CD14-positive monocyte (primary cell): ENCODE measurements at regions not wholly inside any gene's neighbourhood (a gene's known extent, or its start where the extent isn't known, plus 50 kb on each side); places are given as distances from the start of the nearest gene placed in this dataset.

Experiments
- DNase-seq, 3 donors: peaks; one replicate each; pipeline ENCODE4 v3.0.0-alpha.2; 2011 to 2022
- H2AFZ ChIP-seq: 2 replicates; pipeline ENCODE4 v1.6.0; 2012; ENCODE audit warnings: mild to moderate bottlenecking, low read depth, low read length, inconsistent platforms; ENCODE audit not compliant: insufficient read depth, poor library complexity, severe bottlenecking
- H3K27ac ChIP-seq, 2 donors: 1 replicate in 1 of 2; 2 replicates in 1 of 2; pipeline ENCODE4 v1.5.1; 2012 to 2013; ENCODE audit warnings: low read length in 2 of 2, control low read depth in 1 of 2, inconsistent platforms in 1 of 2, low read depth in 1 of 2, mild to moderate bottlenecking in 1 of 2
- H3K27me3 ChIP-seq, 2 donors: one replicate each; pipeline versions ENCODE4 v1.6.0 to v1.6.1; 2011 to 2013; ENCODE audit warnings: low read length in 2 of 2; ENCODE audit not compliant: control insufficient read depth in 2 of 2, insufficient read depth in 2 of 2
- H3K36me3 ChIP-seq, 2 donors: replicated peaks in 1 of 2; 1 replicate in 1 of 2; 2 replicates in 1 of 2; pipeline versions ENCODE4 v1.5.1 to v1.6.1; 2012 to 2013; ENCODE audit warnings: low read length in 2 of 2, control low read depth in 1 of 2, inconsistent platforms in 1 of 2, mild to moderate bottlenecking in 1 of 2; ENCODE audit not compliant: insufficient read depth in 2 of 2, control insufficient read depth in 1 of 2
- H3K4me1 ChIP-seq, 2 donors: 1 replicate in 1 of 2; 2 replicates in 1 of 2; pipeline versions ENCODE4 v1.5.1 to v1.6.1; 2012 to 2013; ENCODE audit warnings: low read length in 2 of 2, control low read depth in 1 of 2, inconsistent platforms in 1 of 2, mild to moderate bottlenecking in 1 of 2, moderate library complexity in 1 of 2; ENCODE audit not compliant: insufficient read depth in 2 of 2, control insufficient read depth in 1 of 2
- H3K4me2 ChIP-seq: replicated peaks from 2 replicates; pipeline ENCODE3; 2012; ENCODE audit warnings: low read length, moderate library complexity, mild to moderate bottlenecking; ENCODE audit not compliant: poor library complexity, severe bottlenecking; ENCODE audit errors: extremely low read depth
- H3K4me3 ChIP-seq, 3 experiments: fragments of 200-600 bp in 1 of 3; sonication (generic) in 1 of 3; replicated peaks in 1 of 3; 1 replicate in 2 of 3; 2 replicates in 1 of 3; pipeline ENCODE4 v1.5.1; 2011 to 2013; ENCODE audit warnings: low read length in 3 of 3, mild to moderate bottlenecking in 3 of 3, control low read depth in 2 of 3, low read depth in 2 of 3, inconsistent platforms in 1 of 3, moderate library complexity in 1 of 3
- H3K79me2 ChIP-seq: 2 replicates; pipeline ENCODE4 v1.6.0; 2012; ENCODE audit warnings: mild to moderate bottlenecking, control low read depth, inconsistent platforms, low read length, moderate library complexity; ENCODE audit not compliant: insufficient read depth
- H3K9ac ChIP-seq: 2 replicates; pipeline ENCODE4 v1.6.0; 2017; ENCODE audit warnings: low read length, mild to moderate bottlenecking; ENCODE audit not compliant: insufficient read depth, poor library complexity, severe bottlenecking
- H3K9me3 ChIP-seq, 2 donors: replicated peaks in 1 of 2; 1 replicate in 1 of 2; 2 replicates in 1 of 2; pipeline versions ENCODE4 v1.5.1 to v1.6.1; 2012 to 2013; ENCODE audit warnings: low read length in 2 of 2, control low read depth in 1 of 2; ENCODE audit not compliant: control insufficient read depth in 1 of 2, insufficient read depth in 1 of 2
- H4K20me1 ChIP-seq: 2 replicates; pipeline ENCODE4 v1.6.0; 2012; ENCODE audit warnings: mild to moderate bottlenecking, low read length, control low read depth, moderate library complexity; ENCODE audit not compliant: insufficient read depth
- H3K27ac Mint-ChIP-seq, 7 donors: one replicate each; pipeline ENCODE4 v1.8.0; 2020; ENCODE audit warnings: mild to moderate bottlenecking in 7 of 7, mixed read lengths in 7 of 7, moderate library complexity in 6 of 7, inconsistent platforms in 2 of 7
- H3K27me3 Mint-ChIP-seq, 3 donors: one replicate each; pipeline ENCODE4 v1.8.0; 2021 to 2022; ENCODE audit warnings: low read depth in 3 of 3, mild to moderate bottlenecking in 3 of 3, mixed read lengths in 3 of 3, moderate library complexity in 3 of 3, inconsistent platforms in 1 of 3
- H3K36me3 Mint-ChIP-seq, 2 donors: one replicate each; pipeline ENCODE4 v1.8.0; 2020; ENCODE audit warnings: mixed read lengths in 2 of 2, inconsistent platforms in 1 of 2, mild to moderate bottlenecking in 1 of 2
- H3K4me1 Mint-ChIP-seq: one replicate; pipeline ENCODE4 v1.8.0; 2020; ENCODE audit warnings: mild to moderate bottlenecking, mixed read lengths
- H3K4me3 Mint-ChIP-seq, 2 donors: one replicate each; pipeline ENCODE4 v1.8.0; 2020; ENCODE audit warnings: mild to moderate bottlenecking in 2 of 2, mixed read lengths in 2 of 2, moderate library complexity in 1 of 2
- H3K9me3 Mint-ChIP-seq, 7 donors: one replicate each; pipeline ENCODE4 v1.8.0; 2020 to 2022; ENCODE audit warnings: mixed read lengths in 7 of 7, mild to moderate bottlenecking in 6 of 7, moderate library complexity in 6 of 7, inconsistent platforms in 2 of 7
- WGBS: methylation state at CpG from one replicate; pipeline ENCODE4 v1.1.5; 2013; ENCODE audit warnings: missing lambda C conversion rate; ENCODE audit not compliant: insufficient coverage; 5-methylcytosine and 5-hydroxymethylcytosine counted together
- intact Hi-C, 2 donors: fragments of 100-400 bp; cut with micrococcal nuclease; formaldehyde crosslinking; loops; one replicate each; pipeline versions ENCODE4 v1.15.0 to v1.15.1; 2023
- TF ChIP-seq, protein P1 (sequence below): fragments of 200-600 bp; IDR thresholded peaks from one replicate; pipeline ENCODE4 v1.8.0; 2022; ENCODE audit warnings: antibody characterized with exemption, mild to moderate bottlenecking

DNA sequence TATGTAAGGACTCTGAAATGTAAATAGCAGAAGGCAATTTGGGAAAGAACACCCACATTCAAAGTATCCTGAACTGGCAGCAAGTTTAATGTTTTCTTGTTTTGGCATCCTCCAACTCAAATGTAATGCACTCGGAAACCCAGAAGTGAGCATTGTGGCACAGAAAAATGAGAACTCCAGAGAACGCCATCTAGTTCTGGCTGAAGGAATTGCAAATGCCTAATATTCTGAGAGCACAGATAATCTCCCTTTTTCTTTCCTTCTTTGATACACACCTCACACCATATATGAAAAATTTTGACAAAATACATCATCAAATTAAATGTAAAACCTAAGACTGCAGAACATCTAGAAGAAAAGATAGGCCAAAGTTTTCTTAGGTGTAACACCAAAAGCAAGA is 52.1 kb downstream of the PWWP3B start:
- no peak overlapping the region for H3K27ac ChIP-seq
- Mint-ChIP-seq H3K9me3 (no peaks in the 10 kb centered on the region), H3K27ac (no peak overlapping the region), H3K27me3 (peaks cover 0 to 2% (median 0%) of the 10 kb centered on the region in 3 donors), H3K4me1 (no peaks in the 10 kb centered on the region), H3K36me3 (no peaks in the 10 kb centered on the region), H3K4me3 (no peak overlapping the region)
- no peaks in the 10 kb centered on the region for H3K4me1 ChIP-seq
- no peak for DNase-seq
- intact Hi-C loops: no loop called here
- no peak overlapping the region for H3K9ac ChIP-seq
- H3K9me3 ChIP-seq: no peaks in the 10 kb centered on the region
- H3K36me3 ChIP-seq: no peaks in the 10 kb centered on the region
- no peak overlapping the region for H3K4me2 ChIP-seq
- no peak overlapping the region for H2AFZ ChIP-seq
- WGBS: 0% methylated on average over 1 of the region's 2 CpGs
- H4K20me1 ChIP-seq: no peaks in the 10 kb centered on the region
- TF ChIP-seq, protein P1, sequence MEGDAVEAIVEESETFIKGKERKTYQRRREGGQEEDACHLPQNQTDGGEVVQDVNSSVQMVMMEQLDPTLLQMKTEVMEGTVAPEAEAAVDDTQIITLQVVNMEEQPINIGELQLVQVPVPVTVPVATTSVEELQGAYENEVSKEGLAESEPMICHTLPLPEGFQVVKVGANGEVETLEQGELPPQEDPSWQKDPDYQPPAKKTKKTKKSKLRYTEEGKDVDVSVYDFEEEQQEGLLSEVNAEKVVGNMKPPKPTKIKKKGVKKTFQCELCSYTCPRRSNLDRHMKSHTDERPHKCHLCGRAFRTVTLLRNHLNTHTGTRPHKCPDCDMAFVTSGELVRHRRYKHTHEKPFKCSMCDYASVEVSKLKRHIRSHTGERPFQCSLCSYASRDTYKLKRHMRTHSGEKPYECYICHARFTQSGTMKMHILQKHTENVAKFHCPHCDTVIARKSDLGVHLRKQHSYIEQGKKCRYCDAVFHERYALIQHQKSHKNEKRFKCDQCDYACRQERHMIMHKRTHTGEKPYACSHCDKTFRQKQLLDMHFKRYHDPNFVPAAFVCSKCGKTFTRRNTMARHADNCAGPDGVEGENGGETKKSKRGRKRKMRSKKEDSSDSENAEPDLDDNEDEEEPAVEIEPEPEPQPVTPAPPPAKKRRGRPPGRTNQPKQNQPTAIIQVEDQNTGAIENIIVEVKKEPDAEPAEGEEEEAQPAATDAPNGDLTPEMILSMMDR: no peak
- H3K4me3 ChIP-seq: no peak overlapping the region
- H3K79me2 ChIP-seq: no peaks in the 10 kb centered on the region
- no peaks in the 10 kb centered on the region for H3K27me3 ChIP-seq

DNA sequence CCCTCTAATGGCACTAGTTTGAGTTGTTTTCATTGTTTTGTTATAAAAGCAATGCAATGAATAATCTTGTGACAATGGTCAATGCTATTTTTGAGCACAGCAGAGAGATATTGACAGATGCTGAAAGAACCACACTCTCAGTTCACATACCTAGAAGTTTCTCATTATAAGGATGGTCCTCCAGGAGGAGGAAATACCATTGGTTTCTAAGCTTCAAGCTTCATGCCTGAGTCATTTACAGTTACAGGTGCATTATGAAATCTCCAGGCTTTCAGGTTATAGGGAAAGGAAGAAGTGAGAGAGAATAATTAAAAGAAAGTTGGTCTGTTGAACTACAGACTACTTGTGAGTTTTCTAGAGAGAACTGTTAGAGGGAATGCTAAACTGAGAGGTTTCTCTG is 75.3 kb downstream of the PWWP3B start:
- Mint-ChIP-seq H3K36me3 (no peaks in the 10 kb centered on the region), H3K9me3 (peaks cover 0 to 3% (median 1%) of the 10 kb centered on the region in 7 donors), H3K4me1 (no peaks in the 10 kb centered on the region), H3K27me3 (no peaks in the 10 kb centered on the region), H3K4me3 (no peak overlapping the region), H3K27ac (no peak overlapping the region)
- Histone ChIP-seq H4K20me1 (no peaks in the 10 kb centered on the region), H3K4me3 (no peak overlapping the region), H3K4me1 (no peaks in the 10 kb centered on the region), H3K27ac (no peak overlapping the region), H3K9me3 (no peaks in the 10 kb centered on the region), H3K79me2 (no peaks in the 10 kb centered on the region), H3K4me2 (no peak overlapping the region), H3K9ac (no peak overlapping the region), H2AFZ (no peak overlapping the region), H3K36me3 (no peaks in the 10 kb centered on the region), H3K27me3 (no peaks in the 10 kb centered on the region)
- intact Hi-C loops: no loop called here
- TF ChIP-seq, protein P1: no peak
- DNase-seq: no peak
